ENCODE measurements at regions not wholly inside any gene's neighbourhood (a gene's known extent, or its start where the extent isn't known, plus 50 kb on each side); places are given as distances from the start of the nearest gene placed in this dataset.

DNA sequence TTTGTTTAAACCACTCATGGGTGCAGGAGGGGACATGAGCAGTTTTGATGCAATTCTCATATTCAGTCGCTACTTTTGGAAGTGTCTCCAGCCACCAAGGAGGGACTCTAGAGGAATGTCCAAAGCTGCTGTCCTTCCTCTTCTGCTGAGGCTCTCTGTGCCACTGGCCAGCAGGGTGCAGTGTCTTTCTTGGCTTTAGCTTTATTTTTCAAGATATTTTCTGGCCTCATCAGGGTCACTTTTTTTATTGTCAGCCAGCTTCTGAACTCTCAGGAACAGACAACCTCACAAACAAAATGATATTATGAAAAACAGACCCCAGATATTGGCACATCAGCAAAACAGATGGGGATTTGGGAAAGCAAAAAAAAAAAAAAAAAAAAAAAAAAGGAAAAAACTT, 289.3 kb upstream of the ZSWIM2 start:
- TF ChIP-seq, protein P1, sequence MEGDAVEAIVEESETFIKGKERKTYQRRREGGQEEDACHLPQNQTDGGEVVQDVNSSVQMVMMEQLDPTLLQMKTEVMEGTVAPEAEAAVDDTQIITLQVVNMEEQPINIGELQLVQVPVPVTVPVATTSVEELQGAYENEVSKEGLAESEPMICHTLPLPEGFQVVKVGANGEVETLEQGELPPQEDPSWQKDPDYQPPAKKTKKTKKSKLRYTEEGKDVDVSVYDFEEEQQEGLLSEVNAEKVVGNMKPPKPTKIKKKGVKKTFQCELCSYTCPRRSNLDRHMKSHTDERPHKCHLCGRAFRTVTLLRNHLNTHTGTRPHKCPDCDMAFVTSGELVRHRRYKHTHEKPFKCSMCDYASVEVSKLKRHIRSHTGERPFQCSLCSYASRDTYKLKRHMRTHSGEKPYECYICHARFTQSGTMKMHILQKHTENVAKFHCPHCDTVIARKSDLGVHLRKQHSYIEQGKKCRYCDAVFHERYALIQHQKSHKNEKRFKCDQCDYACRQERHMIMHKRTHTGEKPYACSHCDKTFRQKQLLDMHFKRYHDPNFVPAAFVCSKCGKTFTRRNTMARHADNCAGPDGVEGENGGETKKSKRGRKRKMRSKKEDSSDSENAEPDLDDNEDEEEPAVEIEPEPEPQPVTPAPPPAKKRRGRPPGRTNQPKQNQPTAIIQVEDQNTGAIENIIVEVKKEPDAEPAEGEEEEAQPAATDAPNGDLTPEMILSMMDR (IDR thresholded peaks at IDR 0.05; ENCODE audit: insufficient read depth, low read length), result no peak
- TF ChIP-seq, protein P2, sequence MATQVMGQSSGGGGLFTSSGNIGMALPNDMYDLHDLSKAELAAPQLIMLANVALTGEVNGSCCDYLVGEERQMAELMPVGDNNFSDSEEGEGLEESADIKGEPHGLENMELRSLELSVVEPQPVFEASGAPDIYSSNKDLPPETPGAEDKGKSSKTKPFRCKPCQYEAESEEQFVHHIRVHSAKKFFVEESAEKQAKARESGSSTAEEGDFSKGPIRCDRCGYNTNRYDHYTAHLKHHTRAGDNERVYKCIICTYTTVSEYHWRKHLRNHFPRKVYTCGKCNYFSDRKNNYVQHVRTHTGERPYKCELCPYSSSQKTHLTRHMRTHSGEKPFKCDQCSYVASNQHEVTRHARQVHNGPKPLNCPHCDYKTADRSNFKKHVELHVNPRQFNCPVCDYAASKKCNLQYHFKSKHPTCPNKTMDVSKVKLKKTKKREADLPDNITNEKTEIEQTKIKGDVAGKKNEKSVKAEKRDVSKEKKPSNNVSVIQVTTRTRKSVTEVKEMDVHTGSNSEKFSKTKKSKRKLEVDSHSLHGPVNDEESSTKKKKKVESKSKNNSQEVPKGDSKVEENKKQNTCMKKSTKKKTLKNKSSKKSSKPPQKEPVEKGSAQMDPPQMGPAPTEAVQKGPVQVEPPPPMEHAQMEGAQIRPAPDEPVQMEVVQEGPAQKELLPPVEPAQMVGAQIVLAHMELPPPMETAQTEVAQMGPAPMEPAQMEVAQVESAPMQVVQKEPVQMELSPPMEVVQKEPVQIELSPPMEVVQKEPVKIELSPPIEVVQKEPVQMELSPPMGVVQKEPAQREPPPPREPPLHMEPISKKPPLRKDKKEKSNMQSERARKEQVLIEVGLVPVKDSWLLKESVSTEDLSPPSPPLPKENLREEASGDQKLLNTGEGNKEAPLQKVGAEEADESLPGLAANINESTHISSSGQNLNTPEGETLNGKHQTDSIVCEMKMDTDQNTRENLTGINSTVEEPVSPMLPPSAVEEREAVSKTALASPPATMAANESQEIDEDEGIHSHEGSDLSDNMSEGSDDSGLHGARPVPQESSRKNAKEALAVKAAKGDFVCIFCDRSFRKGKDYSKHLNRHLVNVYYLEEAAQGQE (IDR thresholded peaks at IDR 0.05; ENCODE audit: insufficient replicate concordance, low read depth), result no peak
